Epithelial cell of prostate (primary cell): ENCODE measurements at regions not wholly inside any gene's neighbourhood (a gene's known extent, or its start where the extent isn't known, plus 50 kb on each side); places are given as distances from the start of the nearest gene placed in this dataset.

Experiments used
- DNase-seq: peaks from one replicate; pipeline ENCODE4 v3.0.0-alpha.2; 2011; ENCODE audit warnings: low read depth, low spot score
- H3K27ac ChIP-seq: fragments of 450-650 bp; 2 replicates; pipeline ENCODE4 v1.5.1; 2017; ENCODE audit warnings: mild to moderate bottlenecking

DNA sequence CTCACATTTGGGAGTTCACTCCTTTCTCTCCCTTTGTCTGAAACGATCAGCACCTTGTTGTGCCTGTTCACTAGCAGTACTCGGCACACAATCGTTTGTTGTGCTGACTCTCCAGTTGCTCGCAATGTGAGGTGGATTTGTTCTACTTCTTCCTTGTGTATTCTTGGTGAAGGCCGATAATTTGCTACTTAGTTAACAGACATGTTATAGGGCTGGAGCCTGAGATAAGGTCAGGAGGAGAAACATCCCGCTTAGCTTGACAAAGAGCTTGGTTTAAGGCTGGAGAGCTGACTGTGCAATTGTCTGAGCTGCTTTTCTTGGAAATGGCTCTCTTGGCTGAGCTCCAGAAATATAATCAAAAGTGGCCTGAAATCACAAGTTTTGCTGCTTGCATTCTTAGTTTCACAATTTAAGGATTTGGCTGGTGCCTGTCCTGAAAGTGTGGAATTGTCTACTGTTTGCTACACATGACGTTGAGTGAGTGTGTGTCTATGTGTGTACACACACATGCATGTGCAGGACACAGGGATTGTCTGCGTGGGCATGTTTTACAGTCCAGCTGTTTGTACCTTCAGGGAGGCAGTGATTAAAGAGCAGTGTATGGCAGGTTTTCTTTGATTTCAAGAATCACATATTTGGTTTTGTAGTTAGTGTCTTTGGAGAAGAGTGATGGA, 77.7 kb downstream of the ARF6 start:
- no peak for DNase-seq
- H3K27ac ChIP-seq, result peak overlapping the region; percentile 93

DNA sequence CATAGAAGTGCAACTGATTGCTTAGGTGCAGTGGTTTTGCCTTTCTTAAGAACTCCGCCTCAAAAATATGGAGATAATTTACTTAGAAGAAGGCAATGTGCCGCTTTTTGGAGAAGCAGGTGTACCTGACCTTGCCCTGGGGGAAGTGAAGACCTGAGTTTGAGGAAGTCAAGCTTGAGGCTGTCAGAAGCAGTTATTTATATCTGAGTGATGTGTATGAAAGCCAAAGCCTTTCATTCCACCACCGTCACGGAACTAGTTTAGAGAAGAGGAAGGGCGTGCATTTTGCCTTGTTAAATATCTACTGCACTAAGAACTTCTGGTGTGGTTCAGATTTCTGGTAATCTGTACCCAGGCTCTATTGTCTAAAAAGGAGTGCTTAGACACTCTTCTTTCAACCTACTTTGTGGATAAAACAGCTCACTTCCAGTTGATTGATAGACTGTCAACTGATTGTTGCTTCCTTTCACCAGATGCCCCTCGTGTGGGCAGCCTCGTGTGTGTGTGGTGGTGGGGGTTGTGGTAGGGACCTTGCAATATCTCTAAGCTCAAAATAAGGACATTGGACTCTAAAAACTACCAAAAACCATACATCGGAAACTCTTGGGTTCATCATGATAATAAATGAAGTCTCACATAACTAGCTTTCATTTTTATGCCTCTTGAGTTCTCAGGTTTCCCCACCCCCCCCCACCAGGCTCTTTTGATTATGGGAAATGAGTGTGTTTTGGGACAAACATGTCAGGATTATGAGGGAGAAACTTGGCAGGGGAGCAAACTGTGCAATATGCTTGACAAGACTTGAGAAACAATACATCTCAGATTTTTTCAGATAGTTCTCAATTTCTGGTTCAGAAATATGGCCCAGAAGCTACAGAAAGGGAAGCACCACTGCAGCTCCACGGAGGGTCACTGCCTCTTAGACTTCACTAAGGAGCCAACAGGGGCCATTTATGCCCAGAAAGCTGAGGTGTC, 78.6 kb downstream of the ARF6 start:
- no peak for DNase-seq
- H3K27ac ChIP-seq, result peak overlapping the region; percentile 93

DNA sequence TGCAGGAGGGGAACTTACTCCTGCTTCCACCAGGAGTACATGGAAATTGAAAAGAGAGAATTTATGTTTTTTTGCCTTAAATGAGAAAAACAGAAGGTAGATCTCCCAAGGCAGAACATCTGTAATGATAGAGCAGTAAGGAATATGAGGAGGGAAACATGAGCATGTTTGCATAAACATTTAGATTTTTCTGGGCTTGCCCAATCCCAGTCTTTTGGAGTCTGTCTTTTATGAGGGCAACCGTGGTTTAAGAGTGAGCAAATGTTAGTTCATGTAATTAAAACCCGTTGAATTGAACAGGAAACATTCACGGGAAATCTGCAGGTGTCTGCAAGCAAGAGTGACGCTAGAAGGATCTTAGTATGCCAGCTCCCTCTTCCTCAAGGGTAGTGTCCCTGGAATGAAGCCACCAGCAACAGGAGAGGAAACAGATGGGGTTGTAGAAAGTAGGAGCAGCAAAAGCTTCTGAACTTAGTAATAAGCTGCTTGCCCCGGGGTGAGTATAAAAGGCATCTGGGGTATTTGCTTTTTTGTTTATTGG, 79.3 kb downstream of the ARF6 start:
- peak; percentile 63 for DNase-seq

DNA sequence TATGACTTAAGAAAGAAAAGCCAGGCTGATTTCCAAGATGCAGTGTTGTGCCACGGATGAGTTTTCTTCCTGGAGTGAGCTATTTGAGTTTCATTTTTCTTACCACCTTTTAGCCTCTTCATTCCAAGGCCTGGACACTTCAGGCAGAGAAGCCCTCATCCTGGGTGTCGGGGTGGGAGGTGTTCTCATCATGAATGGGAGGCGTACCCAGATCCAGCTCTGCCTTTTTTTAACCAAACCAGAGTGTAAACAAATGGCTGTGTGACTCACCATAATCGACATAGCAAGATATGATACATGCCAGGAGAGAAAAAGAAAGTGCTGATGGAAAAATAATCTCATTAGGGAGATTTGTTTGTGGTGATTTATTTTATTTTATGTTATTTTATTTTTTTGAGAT, 79.9 kb downstream of the ARF6 start:
- peak; percentile 79 for DNase-seq
- peak overlapping the region; percentile 93 for H3K27ac ChIP-seq

More for the DNA sequence above, 79.3 kb downstream of the ARF6 start:
- peak overlapping the region; percentile 93 for H3K27ac ChIP-seq

DNA sequence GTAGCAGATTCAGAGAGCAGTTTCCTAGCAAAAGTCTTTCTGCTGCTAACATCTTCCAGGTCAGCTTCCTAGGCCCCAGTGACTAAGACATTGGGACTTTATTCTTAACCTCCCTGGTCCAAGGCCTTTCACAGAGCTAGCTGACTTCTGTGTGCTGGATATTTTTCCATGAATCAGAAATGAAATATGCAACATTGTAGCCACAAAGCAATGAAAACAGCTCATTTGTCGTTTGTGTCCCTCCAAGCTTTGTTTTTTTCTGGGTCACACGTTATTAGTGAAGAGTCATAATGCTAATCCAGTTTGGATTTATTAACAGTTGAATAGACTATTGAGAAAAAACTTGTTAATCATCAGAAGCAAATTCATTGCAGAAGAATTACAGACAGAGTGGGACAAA, 82.4 kb downstream of the ARF6 start:
- DNase-seq, result no peak
- peak overlapping the region; percentile 53 for H3K27ac ChIP-seq

DNA sequence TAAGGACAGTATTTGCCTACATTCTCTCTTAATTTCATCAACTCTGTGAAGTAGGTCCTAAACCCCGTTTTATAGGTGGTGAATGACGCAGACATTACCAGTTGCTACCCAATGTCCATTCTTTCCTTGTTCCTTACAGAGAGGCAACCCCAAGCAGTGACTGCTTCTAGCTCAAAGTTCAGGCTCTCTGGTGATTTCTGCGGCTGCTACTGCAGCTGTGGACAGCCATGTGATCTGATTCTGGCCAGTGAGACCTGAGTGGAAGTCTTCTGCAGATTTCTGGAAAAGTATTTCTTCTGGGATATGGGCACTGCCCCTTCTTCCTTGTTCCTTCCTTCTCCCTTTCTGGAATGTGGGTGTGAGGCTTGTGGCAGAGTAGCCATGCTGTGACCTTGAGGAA, 82.9 kb downstream of the ARF6 start:
- no peak for DNase-seq
- peak overlapping the region; percentile 53 for H3K27ac ChIP-seq

DNA sequence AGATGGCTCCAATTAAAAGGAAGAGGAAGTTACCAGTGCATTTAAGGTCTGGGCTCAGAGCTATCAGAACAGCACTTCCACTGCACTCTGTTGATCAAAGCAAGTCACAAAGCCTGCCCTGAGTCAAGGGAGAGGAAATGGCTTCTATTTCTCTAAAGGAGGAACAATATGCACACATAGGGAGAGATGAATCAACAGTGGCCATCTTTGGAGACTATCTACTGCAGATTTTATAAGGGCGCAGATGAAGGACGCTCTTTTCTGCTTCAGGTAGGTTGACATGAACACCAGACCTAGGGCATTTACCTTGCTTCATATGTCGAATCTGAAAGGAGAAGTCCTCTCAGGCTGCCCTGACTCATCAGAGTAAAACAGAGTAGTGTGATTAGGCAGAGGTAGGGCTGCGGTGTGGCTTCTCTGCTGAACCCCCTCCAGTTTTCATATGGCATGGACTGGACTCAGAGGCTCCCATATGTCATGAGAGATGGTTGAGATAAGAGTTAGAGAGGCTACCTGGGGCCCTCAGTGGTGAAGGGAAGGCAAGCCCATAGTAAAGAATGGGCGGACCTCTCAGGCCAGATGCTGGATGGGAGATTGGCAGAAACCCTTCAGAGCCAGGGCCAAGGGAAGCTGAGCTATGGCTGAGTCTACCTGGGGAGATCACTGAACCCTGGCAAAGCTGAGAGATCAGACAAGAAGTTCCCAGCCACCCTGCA, 84.4 kb downstream of the ARF6 start:
- no peak for DNase-seq
- H3K27ac ChIP-seq, result peak overlapping the region; percentile 53

DNA sequence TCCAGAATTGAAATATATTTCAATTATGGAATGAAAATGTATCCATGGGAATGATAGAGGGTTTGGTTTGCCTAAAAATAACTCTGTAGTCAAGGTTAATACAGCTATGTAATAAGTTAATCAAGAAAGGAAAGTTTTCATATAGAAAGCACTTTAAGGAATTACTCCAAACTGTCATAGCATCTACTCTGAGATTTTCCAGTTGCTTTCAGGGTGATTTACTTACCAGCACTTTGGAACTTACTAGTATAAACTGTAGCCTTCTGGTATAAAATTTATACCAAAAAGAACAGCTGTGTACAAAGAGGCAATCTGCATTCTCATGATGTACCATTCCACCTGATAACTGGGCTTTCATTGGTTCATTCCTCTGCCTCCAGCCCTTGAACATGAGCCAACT, 87.1 kb downstream of the ARF6 start:
- no peak for DNase-seq
- no peak overlapping the region for H3K27ac ChIP-seq

DNA sequence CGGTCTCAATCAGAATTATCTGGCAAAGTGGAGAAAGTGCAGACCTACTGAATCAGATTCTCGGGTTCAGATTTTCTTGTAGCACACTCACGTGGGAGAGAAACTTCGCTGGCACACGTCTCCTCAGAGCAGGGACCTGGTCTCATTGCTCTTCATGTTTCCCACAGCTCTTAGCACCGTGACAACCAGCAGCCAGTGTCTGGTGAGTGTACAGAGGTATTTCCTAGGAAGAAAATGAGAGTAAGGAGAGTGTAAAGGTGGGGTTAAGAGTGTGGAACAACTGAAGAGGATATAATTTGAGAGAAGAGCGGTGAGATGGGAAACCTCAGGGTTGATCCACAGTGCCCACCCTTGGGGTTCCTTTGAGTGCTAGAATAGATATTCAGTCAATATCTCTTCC, 89.2 kb downstream of the ARF6 start:
- no peak overlapping the region for H3K27ac ChIP-seq
- DNase-seq, result no peak

DNA sequence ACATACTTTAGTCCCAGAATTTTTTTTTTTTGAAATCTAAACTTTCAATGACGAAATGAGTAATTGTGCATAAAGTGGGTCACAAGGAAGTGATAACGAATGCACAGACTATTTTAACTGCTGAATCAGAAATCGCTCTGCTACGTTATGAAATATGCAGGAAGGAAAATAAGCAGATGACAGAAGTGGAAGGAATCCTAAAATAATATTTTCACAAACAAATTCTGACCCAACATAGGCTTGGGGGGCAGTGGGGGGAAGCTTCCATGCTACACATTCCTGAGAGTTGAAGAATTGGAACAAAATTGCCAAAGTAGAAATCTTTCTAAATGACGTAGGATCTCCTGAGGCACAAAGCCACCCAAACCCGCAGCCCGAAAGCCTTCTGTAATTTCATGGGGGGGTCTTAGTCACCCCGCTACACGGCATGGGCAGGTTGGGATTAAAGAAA, 89.6 kb downstream of the ARF6 start:
- H3K27ac ChIP-seq, result no peak overlapping the region
- DNase-seq, result no peak

DNA sequence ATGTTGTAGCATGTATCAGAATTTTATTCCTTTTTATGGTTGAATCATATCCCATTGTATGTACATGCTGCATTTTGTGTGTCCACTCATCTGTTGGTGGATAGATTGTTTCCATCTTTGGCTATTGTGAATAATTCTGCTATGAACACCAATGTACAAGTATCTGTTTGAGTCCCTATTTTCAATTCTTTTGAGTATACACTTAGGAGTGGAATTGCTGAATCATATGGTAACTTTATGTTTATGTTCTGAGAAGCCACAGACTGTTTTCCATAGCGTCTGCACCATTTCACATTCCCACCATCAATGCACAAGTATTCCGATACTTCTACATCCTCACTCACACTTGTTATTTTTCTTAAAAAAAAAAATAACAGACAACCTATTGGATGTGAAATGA, 91.5 kb downstream of the ARF6 start:
- DNase-seq, result no peak
- H3K27ac ChIP-seq, result no peak overlapping the region

DNA sequence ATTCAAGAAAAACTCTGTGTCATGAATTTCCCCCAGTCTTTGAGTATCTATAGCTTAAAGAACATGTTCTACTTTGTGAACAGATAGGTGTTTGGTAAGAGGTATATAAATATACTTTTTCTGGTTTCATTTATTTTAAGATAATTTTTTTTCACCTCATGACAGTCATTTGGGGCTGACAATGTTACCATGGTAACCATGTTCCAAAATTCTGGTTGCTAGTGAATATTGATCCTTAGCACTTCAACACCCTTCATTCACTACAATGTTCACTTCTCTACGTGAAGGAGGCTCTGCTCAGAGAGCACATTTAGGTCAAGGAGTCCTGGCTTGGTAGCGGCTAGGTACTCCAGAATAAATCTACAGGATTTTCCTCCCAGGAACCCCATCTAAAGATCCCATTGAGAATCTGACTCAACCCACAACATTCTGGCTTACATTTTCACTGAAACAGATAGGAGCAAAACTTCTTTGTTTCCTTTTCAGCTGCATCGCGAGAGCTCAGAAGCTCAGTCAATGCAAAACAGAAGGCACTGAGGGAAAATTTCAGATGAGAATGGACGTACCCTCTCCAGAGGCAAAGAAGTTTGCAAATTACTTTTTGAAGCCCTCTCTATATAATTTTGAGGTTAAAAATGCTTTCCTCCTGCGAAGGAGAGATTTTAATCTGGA, 93.6 kb downstream of the ARF6 start:
- DNase-seq, result no peak
- no peak overlapping the region for H3K27ac ChIP-seq

DNA sequence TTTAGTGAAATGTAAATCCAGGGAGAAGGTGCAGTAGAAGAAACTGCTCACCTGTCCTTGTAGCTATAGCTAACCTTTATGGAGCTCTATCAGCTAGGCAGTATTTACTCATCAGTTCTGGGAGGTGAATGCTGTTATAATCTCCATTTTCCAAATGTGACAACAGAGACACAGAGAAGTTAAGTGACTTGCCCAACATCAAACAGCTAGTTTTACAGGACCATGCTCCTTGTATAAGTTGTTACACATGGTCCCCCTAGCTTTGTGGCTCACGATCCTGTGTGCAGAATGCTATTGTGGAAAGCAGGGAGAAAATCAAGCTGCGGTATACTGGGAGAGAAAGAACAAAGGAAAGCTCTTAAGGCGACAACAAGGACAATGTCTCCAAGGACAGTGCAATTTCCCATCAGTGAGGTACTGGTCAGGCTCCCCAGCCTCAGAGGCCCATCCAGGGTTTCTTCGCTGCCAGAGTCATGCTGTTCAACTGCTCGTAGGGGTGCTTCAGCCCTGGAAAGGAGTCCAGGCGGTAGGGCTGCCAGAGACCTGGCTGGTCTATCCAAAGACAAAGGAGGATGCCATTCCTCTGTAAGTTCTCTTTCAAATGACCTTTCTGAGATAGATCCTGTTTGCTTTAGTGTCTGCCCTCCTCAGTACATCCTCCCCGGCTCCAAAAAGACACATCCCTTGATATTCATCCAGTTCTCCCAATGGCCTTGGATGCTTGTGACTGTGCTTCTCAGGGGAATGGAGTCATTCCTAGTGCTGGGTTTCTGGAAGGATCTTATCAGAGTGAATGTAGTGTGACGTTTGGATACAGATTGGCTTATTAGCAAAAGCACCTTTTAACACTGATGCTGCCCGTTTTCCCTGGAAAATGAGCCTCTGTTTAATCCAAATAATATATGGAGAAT, 95.5 kb downstream of the ARF6 start:
- H3K27ac ChIP-seq, result no peak overlapping the region
- no peak for DNase-seq

DNA sequence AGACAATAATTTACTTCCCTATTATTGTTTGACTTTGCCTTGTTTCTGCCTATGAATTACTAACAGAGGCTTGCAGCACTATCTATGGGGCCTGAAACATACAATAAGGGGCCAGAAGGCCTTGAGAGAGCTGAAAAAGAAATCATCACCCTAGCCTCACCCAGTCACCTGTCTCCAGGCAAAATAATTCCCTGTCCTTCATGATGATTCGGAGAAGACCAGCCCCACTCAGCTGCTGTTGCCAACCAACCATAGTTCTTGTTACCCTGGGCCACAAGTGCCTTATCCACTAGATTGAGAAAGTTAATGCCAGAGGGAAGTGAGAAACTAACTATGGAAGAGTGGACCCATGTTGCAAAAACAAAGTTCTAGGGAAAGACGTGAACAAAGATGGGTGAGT, 97.1 kb downstream of the ARF6 start:
- no peak for DNase-seq
- no peak overlapping the region for H3K27ac ChIP-seq

DNA sequence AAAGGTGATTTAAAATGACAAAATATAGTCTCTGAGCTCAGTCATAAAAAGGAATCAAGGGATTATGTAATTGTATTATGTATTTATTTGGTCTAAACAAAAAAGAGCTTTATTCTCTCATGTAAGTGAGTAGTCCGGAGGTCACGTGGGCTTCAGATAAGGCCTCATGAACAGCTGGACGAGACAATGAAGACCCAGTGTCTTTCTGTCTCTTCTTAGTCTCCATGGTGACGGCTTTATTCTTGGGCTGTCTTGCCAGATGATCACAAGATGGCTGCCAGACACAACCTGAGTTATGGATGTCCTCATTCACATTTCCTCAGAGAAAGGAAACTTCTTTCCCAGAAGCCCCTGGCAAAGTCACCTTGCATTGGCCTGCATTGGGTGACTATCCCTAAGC, 98.6 kb downstream of the ARF6 start:
- H3K27ac ChIP-seq, result no peak overlapping the region
- no peak for DNase-seq

DNA sequence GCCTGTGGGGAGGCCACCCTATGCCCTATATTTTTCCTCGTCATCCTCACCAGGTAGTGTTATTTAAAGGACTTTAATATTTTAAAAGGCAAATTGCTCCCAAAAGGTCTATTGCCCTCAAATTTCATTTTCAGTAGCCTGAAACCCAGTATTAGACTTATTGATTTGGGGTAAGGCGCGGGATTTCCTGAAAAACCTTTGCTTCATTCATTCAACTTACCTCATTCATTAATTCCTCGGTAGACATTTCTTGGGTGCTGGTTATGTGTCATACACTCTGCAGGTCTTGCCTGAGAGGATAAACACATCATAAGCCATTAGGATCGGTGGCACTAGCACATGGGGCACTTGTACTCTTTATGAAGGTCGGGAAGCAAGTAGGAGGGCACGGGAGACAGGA, 99.2 kb downstream of the ARF6 start:
- no peak for DNase-seq
- H3K27ac ChIP-seq, result no peak overlapping the region

DNA sequence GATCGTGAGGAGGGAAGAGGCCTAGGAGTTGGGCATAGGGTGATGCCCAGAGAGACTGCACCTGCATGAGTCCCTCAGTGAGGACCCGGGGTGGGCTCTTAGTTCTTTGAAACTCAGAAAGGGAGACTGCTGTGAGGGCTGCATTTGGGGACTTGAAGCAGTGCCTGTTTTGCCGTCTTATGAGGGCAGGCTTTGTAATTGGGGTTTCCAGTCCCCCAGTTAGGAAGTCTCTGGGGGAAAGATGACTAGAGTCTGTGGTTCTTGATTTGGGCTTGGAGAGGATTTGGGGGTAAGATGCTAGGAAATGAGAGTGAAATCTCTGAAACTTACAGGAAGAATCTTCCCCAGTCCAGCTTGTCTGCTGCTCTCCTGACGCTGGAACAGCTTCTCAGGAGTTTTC, 99.6 kb downstream of the ARF6 start:
- no peak for DNase-seq
- no peak overlapping the region for H3K27ac ChIP-seq

DNA sequence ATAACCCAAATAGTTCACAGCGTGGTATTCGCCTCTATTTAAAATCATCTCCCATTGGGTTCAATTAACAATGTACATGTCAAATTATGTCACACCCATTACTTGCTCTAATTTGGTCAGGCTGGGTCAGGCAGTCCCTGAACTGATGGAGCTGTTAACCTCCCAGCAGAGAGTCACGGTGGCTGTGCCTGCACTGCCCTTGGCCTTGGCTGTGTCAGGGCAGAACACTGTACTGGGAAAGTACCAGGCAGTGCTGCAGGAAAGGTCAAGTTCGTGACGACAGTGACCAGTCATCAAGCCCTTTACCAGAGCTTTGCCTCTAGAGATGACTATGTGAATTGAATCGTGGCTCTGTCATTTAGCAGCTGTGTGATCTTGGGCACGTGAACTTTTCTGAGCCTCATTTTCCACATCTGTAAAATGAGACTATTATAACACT, 100.0 kb downstream of the ARF6 start:
- H3K27ac ChIP-seq, result no peak overlapping the region
- DNase-seq, result no peak

DNA sequence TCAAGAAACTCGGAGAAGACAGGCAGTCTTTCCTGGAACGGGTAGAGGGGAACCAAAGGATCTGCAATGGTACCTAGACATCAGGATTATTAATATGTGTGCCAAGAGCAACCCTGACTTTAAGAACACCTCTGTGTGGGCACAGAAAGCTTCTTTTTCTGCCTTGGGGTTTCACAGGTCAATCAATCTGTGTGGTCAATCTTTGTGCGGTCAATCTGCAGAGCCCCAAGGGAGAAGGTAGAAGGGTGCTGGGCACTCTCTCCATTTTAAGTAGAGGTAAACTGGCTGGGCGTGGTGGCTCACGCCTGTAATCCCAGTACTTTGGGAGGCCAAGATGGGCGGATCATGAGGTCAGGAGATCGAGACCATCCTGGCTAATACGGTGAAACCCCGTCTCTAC, 100.7 kb downstream of the ARF6 start:
- no peak overlapping the region for H3K27ac ChIP-seq
- DNase-seq, result no peak
